ENCODE measurements at regions not wholly inside any gene's neighbourhood (a gene's known extent, or its start where the extent isn't known, plus 50 kb on each side); places are given as distances from the start of the nearest gene placed in this dataset.

GRCh38 chrX:39473812-39474211, 623.9 kb downstream of the BCOR start:
- H3K9ac ChIP-seq (ENCODE audit: low read length), result no peak overlapping the region
- H4K20me1 ChIP-seq (ENCODE audit: insufficient read depth, low read length), result no peaks in the 10 kb centered on the region
- H3K36me3 ChIP-seq (ENCODE audit: insufficient read depth, low read length), result no peaks in the 10 kb centered on the region
- TF ChIP-seq CTCF (IDR thresholded peaks at IDR 0.05; ENCODE audit: low read length) (no peak), EZH2 (IDR thresholded peaks at IDR 0.05; ENCODE audit: borderline replicate concordance, low read length) (no peak)
- no peaks in the 10 kb centered on the region for H3K27me3 ChIP-seq (ENCODE audit: insufficient read depth, low read length)
- no peaks in the 10 kb centered on the region for H3F3A ChIP-seq (ENCODE audit: insufficient read depth, low read length)
- H3K27ac ChIP-seq (ENCODE audit: low read depth, low read length, poor library complexity, severe bottlenecking), result no peak overlapping the region
- H3K4me2 ChIP-seq (ENCODE audit: low read length), result no peak overlapping the region
- H3K4me3 ChIP-seq (ENCODE audit: low read depth, low read length, poor library complexity, severe bottlenecking), result no peak overlapping the region
- no peaks in the 10 kb centered on the region for H3K79me2 ChIP-seq (ENCODE audit: insufficient read depth, low read length)
- no peaks in the 10 kb centered on the region for H3K9me2 ChIP-seq (ENCODE audit: low read depth, low read length)
- H3K4me1 ChIP-seq (ENCODE audit: insufficient read depth, low read length, severe bottlenecking), result no peaks in the 10 kb centered on the region
- no peak overlapping the region for H2AFZ ChIP-seq (ENCODE audit: low read length)
- H3K9me3 ChIP-seq (ENCODE audit: low read length), result no peaks in the 10 kb centered on the region

GRCh38 chrX:39475372-39475771, 622.4 kb downstream of the BCOR start:
- no peaks in the 10 kb centered on the region for H3K79me2 ChIP-seq (ENCODE audit: insufficient read depth, low read length)
- no peak for TF ChIP-seq CTCF (IDR thresholded peaks at IDR 0.05; ENCODE audit: low read length)
- no peak for TF ChIP-seq EZH2 (IDR thresholded peaks at IDR 0.05; ENCODE audit: borderline replicate concordance, low read length)
- no peaks in the 10 kb centered on the region for H3K9me3 ChIP-seq (ENCODE audit: low read length)
- H3K9ac ChIP-seq (ENCODE audit: low read length), result no peak overlapping the region
- H3K27ac ChIP-seq (ENCODE audit: low read depth, low read length, poor library complexity, severe bottlenecking), result no peak overlapping the region
- H3K27me3 ChIP-seq (ENCODE audit: insufficient read depth, low read length), result no peaks in the 10 kb centered on the region
- no peaks in the 10 kb centered on the region for H3F3A ChIP-seq (ENCODE audit: insufficient read depth, low read length)
- H3K9me2 ChIP-seq (ENCODE audit: low read depth, low read length), result no peaks in the 10 kb centered on the region
- no peak overlapping the region for H3K4me2 ChIP-seq (ENCODE audit: low read length)
- no peaks in the 10 kb centered on the region for H3K4me1 ChIP-seq (ENCODE audit: insufficient read depth, low read length, severe bottlenecking)
- no peaks in the 10 kb centered on the region for H4K20me1 ChIP-seq (ENCODE audit: insufficient read depth, low read length)
- no peak overlapping the region for H3K4me3 ChIP-seq (ENCODE audit: low read depth, low read length, poor library complexity, severe bottlenecking)
- H3K36me3 ChIP-seq (ENCODE audit: insufficient read depth, low read length), result no peaks in the 10 kb centered on the region
- no peak overlapping the region for H2AFZ ChIP-seq (ENCODE audit: low read length)

DNA sequence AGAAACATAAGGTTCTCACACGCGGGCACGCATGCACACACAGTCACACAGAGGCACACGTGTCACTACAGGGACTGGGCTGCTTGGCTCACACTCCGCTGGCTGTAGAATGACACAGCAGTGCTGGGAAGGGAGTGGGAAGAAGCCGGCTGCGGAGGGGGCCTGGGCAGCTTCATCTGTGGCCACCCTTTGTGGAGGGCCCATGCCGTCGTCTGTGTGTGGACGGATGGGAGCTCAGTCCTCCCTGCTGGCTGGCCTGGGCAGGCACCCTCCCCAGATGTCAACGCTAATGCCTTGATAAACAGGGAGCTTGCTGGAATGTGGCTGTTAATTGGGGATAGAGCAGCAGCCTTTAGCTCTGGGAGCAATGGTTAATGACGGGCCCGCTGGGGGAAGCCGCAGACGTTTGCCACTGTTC, 621.1 kb downstream of the BCOR start:
- no peaks in the 10 kb centered on the region for H3K36me3 ChIP-seq (ENCODE audit: insufficient read depth, low read length)
- no peak overlapping the region for H3K4me2 ChIP-seq (ENCODE audit: low read length)
- H3K27me3 ChIP-seq (ENCODE audit: insufficient read depth, low read length), result no peaks in the 10 kb centered on the region
- H3K4me1 ChIP-seq (ENCODE audit: insufficient read depth, low read length, severe bottlenecking), result no peaks in the 10 kb centered on the region
- no peaks in the 10 kb centered on the region for H3K9me3 ChIP-seq (ENCODE audit: low read length)
- H4K20me1 ChIP-seq (ENCODE audit: insufficient read depth, low read length), result no peaks in the 10 kb centered on the region
- H3K79me2 ChIP-seq (ENCODE audit: insufficient read depth, low read length), result no peaks in the 10 kb centered on the region
- TF ChIP-seq EZH2 (IDR thresholded peaks at IDR 0.05; ENCODE audit: borderline replicate concordance, low read length) (no peak), CTCF (IDR thresholded peaks at IDR 0.05; ENCODE audit: low read length) (no peak)
- no peak overlapping the region for H3K9ac ChIP-seq (ENCODE audit: low read length)
- no peak overlapping the region for H3K27ac ChIP-seq (ENCODE audit: low read depth, low read length, poor library complexity, severe bottlenecking)
- no peak overlapping the region for H2AFZ ChIP-seq (ENCODE audit: low read length)
- H3K9me2 ChIP-seq (ENCODE audit: low read depth, low read length), result no peaks in the 10 kb centered on the region
- no peak overlapping the region for H3K4me3 ChIP-seq (ENCODE audit: low read depth, low read length, poor library complexity, severe bottlenecking)
- no peaks in the 10 kb centered on the region for H3F3A ChIP-seq (ENCODE audit: insufficient read depth, low read length)
